Transverse colon (tissue), 3 donors: ENCODE measurements at regions not wholly inside any gene's neighbourhood (a gene's known extent, or its start where the extent isn't known, plus 50 kb on each side); places are given as distances from the start of the nearest gene placed in this dataset.

Experiments used
- POLR2A ChIP-seq: fragments of 450-650 bp; IDR thresholded peaks from one replicate; pipeline ENCODE4 v1.6.1; 2016; ENCODE audit warnings: antibody characterized with exemption, mild to moderate bottlenecking, moderate library complexity
- TF ChIP-seq, protein P1 (sequence below), 5 experiments: fragments of 200-600 bp in 3 of 5; fragments of 450-650 bp in 2 of 5; sonication (generic) in 3 of 5; IDR thresholded peaks; 1 replicate in 2 of 5; 2 replicates in 3 of 5; pipeline ENCODE4 v1.5.1; 2016 to 2017; ENCODE audit warnings: antibody characterized with exemption in 5 of 5, inconsistent platforms in 3 of 5, mild to moderate bottlenecking in 2 of 5, moderate library complexity in 1 of 5

GRCh38 chr5:97476852-97477534, 293.9 kb upstream of the RIOK2 start:
- TF ChIP-seq, protein P1, sequence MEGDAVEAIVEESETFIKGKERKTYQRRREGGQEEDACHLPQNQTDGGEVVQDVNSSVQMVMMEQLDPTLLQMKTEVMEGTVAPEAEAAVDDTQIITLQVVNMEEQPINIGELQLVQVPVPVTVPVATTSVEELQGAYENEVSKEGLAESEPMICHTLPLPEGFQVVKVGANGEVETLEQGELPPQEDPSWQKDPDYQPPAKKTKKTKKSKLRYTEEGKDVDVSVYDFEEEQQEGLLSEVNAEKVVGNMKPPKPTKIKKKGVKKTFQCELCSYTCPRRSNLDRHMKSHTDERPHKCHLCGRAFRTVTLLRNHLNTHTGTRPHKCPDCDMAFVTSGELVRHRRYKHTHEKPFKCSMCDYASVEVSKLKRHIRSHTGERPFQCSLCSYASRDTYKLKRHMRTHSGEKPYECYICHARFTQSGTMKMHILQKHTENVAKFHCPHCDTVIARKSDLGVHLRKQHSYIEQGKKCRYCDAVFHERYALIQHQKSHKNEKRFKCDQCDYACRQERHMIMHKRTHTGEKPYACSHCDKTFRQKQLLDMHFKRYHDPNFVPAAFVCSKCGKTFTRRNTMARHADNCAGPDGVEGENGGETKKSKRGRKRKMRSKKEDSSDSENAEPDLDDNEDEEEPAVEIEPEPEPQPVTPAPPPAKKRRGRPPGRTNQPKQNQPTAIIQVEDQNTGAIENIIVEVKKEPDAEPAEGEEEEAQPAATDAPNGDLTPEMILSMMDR (IDR thresholded peaks at IDR 0.05): no peak
- no peak for TF ChIP-seq POLR2A
